AG08396 (cell line): ENCODE measurements at regions not wholly inside any gene's neighbourhood (a gene's known extent, or its start where the extent isn't known, plus 50 kb on each side); places are given as distances from the start of the nearest gene placed in this dataset.

ENCODE experiments used
- DNase-seq: peaks from one replicate; pipeline ENCODE4 v3.0.0; 2012; ENCODE audit warnings: low spot score, mixed read lengths

GRCh38 chr4:176902710-176903323, 110.1 kb upstream of the VEGFC start:
- peak; percentile 38 for DNase-seq

- no peak for DNase-seq
Observed at GRCh38 chr4:176906709-176907108, 114.0 kb upstream of the VEGFC start.

- DNase-seq: no peak
Observed at GRCh38 chr4:176910646-176911045, 117.9 kb upstream of the VEGFC start.

GRCh38 chr4:176919631-176920030, 126.9 kb upstream of the VEGFC start:
- no peak for DNase-seq

- peak; percentile 14 for DNase-seq
Observed at GRCh38 chr4:176920694-176921093, 128.0 kb upstream of the VEGFC start.

- no peak for DNase-seq
Observed at GRCh38 chr4:176921256-176921655, 128.5 kb upstream of the VEGFC start.

GRCh38 chr4:176924238-176924637, 131.5 kb upstream of the VEGFC start:
- no peak for DNase-seq

- no peak for DNase-seq
Observed at GRCh38 chr4:176925962-176926361, 133.2 kb upstream of the VEGFC start.

- no peak for DNase-seq
Observed at GRCh38 chr4:176927117-176927516, 134.4 kb upstream of the VEGFC start.

- DNase-seq: peak; percentile 16
Observed at GRCh38 chr4:176927664-176928063, 134.9 kb upstream of the VEGFC start.

GRCh38 chr4:176939445-176939844, 146.7 kb upstream of the VEGFC start:
- peak; percentile 9 for DNase-seq

GRCh38 chr4:176945334-176945733, 152.6 kb upstream of the VEGFC start:
- DNase-seq: no peak

- DNase-seq: peak; percentile 64
Observed at GRCh38 chr4:176949029-176949428, 156.3 kb upstream of the VEGFC start.

- no peak for DNase-seq
Observed at GRCh38 chr4:176953021-176953420, 160.3 kb upstream of the VEGFC start.

GRCh38 chr4:176957353-176958118, 164.8 kb upstream of the VEGFC start:
- no peak for DNase-seq

GRCh38 chr4:176959980-176960379, 167.3 kb upstream of the VEGFC start:
- no peak for DNase-seq

- no peak for DNase-seq
Observed at GRCh38 chr4:176963121-176963520, 170.4 kb upstream of the VEGFC start.

GRCh38 chr4:176964116-176964691, 171.5 kb upstream of the VEGFC start:
- DNase-seq: no peak

- DNase-seq: no peak
Observed at GRCh38 chr4:176967586-176967985, 174.9 kb upstream of the VEGFC start.

GRCh38 chr4:176968094-176968493, 175.4 kb upstream of the VEGFC start:
- no peak for DNase-seq

- DNase-seq: no peak
Observed at GRCh38 chr4:176969011-176969410, 176.3 kb upstream of the VEGFC start.

GRCh38 chr4:176970853-176971252, 178.1 kb upstream of the VEGFC start:
- DNase-seq: no peak

- DNase-seq: no peak
Observed at GRCh38 chr4:176971576-176972115, 178.9 kb upstream of the VEGFC start.
